HEK293T (cell line): ENCODE measurements at regions not wholly inside any gene's neighbourhood (a gene's known extent, or its start where the extent isn't known, plus 50 kb on each side); places are given as distances from the start of the nearest gene placed in this dataset.

Source experiments
- CTBP1 ChIP-seq: fragments of 450-650 bp; IDR thresholded peaks from 2 replicates; pipeline ENCODE4 v1.6.1; 2016; ENCODE audit warnings: borderline replicate concordance
- ZNF384 ChIP-seq: fragments of 450-650 bp; IDR thresholded peaks from 2 replicates; pipeline ENCODE4 v1.6.1; 2016

GRCh38 chr6:74567281-74567922, 638.5 kb downstream of the COL12A1 start:
- no peak for TF ChIP-seq ZNF384
- no peak for TF ChIP-seq CTBP1
